PC-3 (cell line): ENCODE measurements at regions not wholly inside any gene's neighbourhood (a gene's known extent, or its start where the extent isn't known, plus 50 kb on each side); places are given as distances from the start of the nearest gene placed in this dataset.

Experiments used
- CTCF ChIP-seq: fragments of 300-600 bp; sonication (generic); conservative IDR thresholded peaks from 2 replicates; pipeline ENCODE4 v1.5.1; 2017; ENCODE audit warnings: antibody characterized with exemption, low read depth, mild to moderate bottlenecking, low read length
- EZH2phosphoT487 ChIP-seq: fragments of 300-600 bp; sonication (generic); IDR thresholded peaks from 2 replicates; pipeline ENCODE4 v1.6.1; 2018; ENCODE audit warnings: mild to moderate bottlenecking, antibody characterized with exemption, low read length, borderline replicate concordance

GRCh38 chr20:24784607-24785006 is 164.5 kb upstream of the CST7 start:
- TF ChIP-seq EZH2phosphoT487 (no peak), CTCF (no peak)
